T-helper 2 cell treated with Interferon-gamma antibody and Interleukin-4, amounts not matched to agents 5 μg/mL and 100 μg/mL, for 36 hours (primary cell): ENCODE measurements at regions not wholly inside any gene's neighbourhood (a gene's known extent, or its start where the extent isn't known, plus 50 kb on each side); places are given as distances from the start of the nearest gene placed in this dataset.

Experiments
- DNase-seq: peaks from one replicate; pipeline ENCODE4 v3.0.0; 2021; ENCODE audit warnings: low spot score
- H3K27ac Mint-ChIP-seq: one replicate; pipeline ENCODE4 v1.8.0; 2021; ENCODE audit warnings: mild to moderate bottlenecking, mixed read lengths
- H3K27me3 Mint-ChIP-seq: one replicate; pipeline ENCODE4 v1.8.0; 2021; ENCODE audit warnings: low read depth, mixed read lengths
- H3K36me3 Mint-ChIP-seq: one replicate; pipeline ENCODE4 v1.8.0; 2021; ENCODE audit warnings: low read depth, mixed read lengths
- H3K4me1 Mint-ChIP-seq: one replicate; pipeline ENCODE4 v1.8.0; 2021; ENCODE audit warnings: low read depth, mixed read lengths
- H3K4me3 Mint-ChIP-seq: one replicate; pipeline ENCODE4 v1.8.0; 2022; ENCODE audit warnings: mild to moderate bottlenecking, moderate library complexity, mixed read lengths
- H3K9me3 Mint-ChIP-seq: one replicate; pipeline ENCODE4 v1.8.0; 2021; ENCODE audit warnings: mixed read lengths

GRCh38 chr11:92276773-92277172 is 52.2 kb downstream of the FAT3 start:
- no peaks in the 10 kb centered on the region for H3K36me3 Mint-ChIP-seq

GRCh38 chr11:92277871-92278270 is 53.3 kb downstream of the FAT3 start:
- H3K36me3 Mint-ChIP-seq, result no peaks in the 10 kb centered on the region
- no peak overlapping the region for H3K27ac Mint-ChIP-seq
- no peaks in the 10 kb centered on the region for H3K4me1 Mint-ChIP-seq
- H3K27me3 Mint-ChIP-seq, result no peaks in the 10 kb centered on the region
- DNase-seq, result no peak
- H3K9me3 Mint-ChIP-seq, result no peaks in the 10 kb centered on the region
- H3K4me3 Mint-ChIP-seq, result no peak overlapping the region

More at GRCh38 chr11:92276773-92277172, 52.2 kb downstream of the FAT3 start:
- no peaks in the 10 kb centered on the region for H3K27me3 Mint-ChIP-seq
- no peaks in the 10 kb centered on the region for H3K4me1 Mint-ChIP-seq
- DNase-seq, result no peak
- no peaks in the 10 kb centered on the region for H3K9me3 Mint-ChIP-seq
- no peak overlapping the region for H3K4me3 Mint-ChIP-seq
- no peak overlapping the region for H3K27ac Mint-ChIP-seq

GRCh38 chr11:92278791-92279433 is 54.3 kb downstream of the FAT3 start:
- no peak overlapping the region for H3K27ac Mint-ChIP-seq
- no peaks in the 10 kb centered on the region for H3K27me3 Mint-ChIP-seq
- no peak overlapping the region for H3K4me3 Mint-ChIP-seq
- no peaks in the 10 kb centered on the region for H3K36me3 Mint-ChIP-seq
- H3K4me1 Mint-ChIP-seq, result no peaks in the 10 kb centered on the region
- no peak for DNase-seq
- H3K9me3 Mint-ChIP-seq, result no peaks in the 10 kb centered on the region

GRCh38 chr11:92284107-92284506 is 59.5 kb downstream of the FAT3 start:
- DNase-seq, result no peak
- Mint-ChIP-seq H3K4me1 (no peaks in the 10 kb centered on the region), H3K36me3 (no peaks in the 10 kb centered on the region), H3K9me3 (no peaks in the 10 kb centered on the region), H3K4me3 (no peak overlapping the region), H3K27ac (no peak overlapping the region), H3K27me3 (no peaks in the 10 kb centered on the region)

- no peak for DNase-seq
- H3K4me3 Mint-ChIP-seq, result no peak overlapping the region
These were observed 59.9 kb downstream of the FAT3 start for GRCh38 chr11:92284558-92284957.

GRCh38 chr11:92285776-92286175 is 61.2 kb downstream of the FAT3 start:
- Mint-ChIP-seq H3K36me3 (no peaks in the 10 kb centered on the region), H3K27me3 (no peaks in the 10 kb centered on the region), H3K4me3 (no peak overlapping the region), H3K27ac (no peak overlapping the region), H3K9me3 (no peaks in the 10 kb centered on the region), H3K4me1 (no peaks in the 10 kb centered on the region)
- no peak for DNase-seq

More at GRCh38 chr11:92284558-92284957, 59.9 kb downstream of the FAT3 start:
- no peaks in the 10 kb centered on the region for H3K27me3 Mint-ChIP-seq
- no peak overlapping the region for H3K27ac Mint-ChIP-seq
- H3K36me3 Mint-ChIP-seq, result no peaks in the 10 kb centered on the region
- no peaks in the 10 kb centered on the region for H3K4me1 Mint-ChIP-seq
- H3K9me3 Mint-ChIP-seq, result no peaks in the 10 kb centered on the region

- Mint-ChIP-seq H3K4me1 (no peaks in the 10 kb centered on the region), H3K27me3 (no peaks in the 10 kb centered on the region), H3K27ac (no peak overlapping the region)
These were observed 62.1 kb downstream of the FAT3 start for GRCh38 chr11:92286709-92287108.

GRCh38 chr11:92295175-92296137 is 70.8 kb downstream of the FAT3 start:
- no peak overlapping the region for H3K4me3 Mint-ChIP-seq
- DNase-seq, result no peak
- no peak overlapping the region for H3K27ac Mint-ChIP-seq
- H3K27me3 Mint-ChIP-seq, result no peaks in the 10 kb centered on the region
- no peaks in the 10 kb centered on the region for H3K4me1 Mint-ChIP-seq
- no peaks in the 10 kb centered on the region for H3K36me3 Mint-ChIP-seq
- H3K9me3 Mint-ChIP-seq, result no peaks in the 10 kb centered on the region

More at GRCh38 chr11:92286709-92287108, 62.1 kb downstream of the FAT3 start:
- DNase-seq, result no peak
- Mint-ChIP-seq H3K36me3 (no peaks in the 10 kb centered on the region), H3K4me3 (no peak overlapping the region), H3K9me3 (no peaks in the 10 kb centered on the region)

- Mint-ChIP-seq H3K4me3 (no peak overlapping the region), H3K36me3 (no peaks in the 10 kb centered on the region), H3K4me1 (no peaks in the 10 kb centered on the region), H3K9me3 (no peaks in the 10 kb centered on the region), H3K27ac (no peak overlapping the region), H3K27me3 (no peaks in the 10 kb centered on the region)
- DNase-seq, result no peak
These were observed 71.5 kb downstream of the FAT3 start for GRCh38 chr11:92296138-92296515.

GRCh38 chr11:92297567-92298553 is 73.2 kb downstream of the FAT3 start:
- no peaks in the 10 kb centered on the region for H3K4me1 Mint-ChIP-seq
- no peaks in the 10 kb centered on the region for H3K9me3 Mint-ChIP-seq
- no peak overlapping the region for H3K27ac Mint-ChIP-seq
- no peaks in the 10 kb centered on the region for H3K36me3 Mint-ChIP-seq
- no peak for DNase-seq
- no peak overlapping the region for H3K4me3 Mint-ChIP-seq
- no peaks in the 10 kb centered on the region for H3K27me3 Mint-ChIP-seq

GRCh38 chr11:92300876-92301275 is 76.3 kb downstream of the FAT3 start:
- no peak for DNase-seq
- Mint-ChIP-seq H3K9me3 (no peaks in the 10 kb centered on the region), H3K4me3 (no peak overlapping the region), H3K36me3 (no peaks in the 10 kb centered on the region), H3K27me3 (no peaks in the 10 kb centered on the region), H3K4me1 (no peaks in the 10 kb centered on the region), H3K27ac (no peak overlapping the region)

- Mint-ChIP-seq H3K4me1 (no peaks in the 10 kb centered on the region), H3K27me3 (no peaks in the 10 kb centered on the region), H3K27ac (no peak overlapping the region), H3K36me3 (no peaks in the 10 kb centered on the region), H3K4me3 (no peak overlapping the region), H3K9me3 (no peaks in the 10 kb centered on the region)
- no peak for DNase-seq
These were observed 78.2 kb downstream of the FAT3 start for GRCh38 chr11:92302770-92303169.

- DNase-seq, result no peak
- H3K27ac Mint-ChIP-seq, result no peak overlapping the region
- no peaks in the 10 kb centered on the region for H3K36me3 Mint-ChIP-seq
- no peaks in the 10 kb centered on the region for H3K9me3 Mint-ChIP-seq
- no peaks in the 10 kb centered on the region for H3K4me1 Mint-ChIP-seq
- H3K27me3 Mint-ChIP-seq, result no peaks in the 10 kb centered on the region
- no peak overlapping the region for H3K4me3 Mint-ChIP-seq
These were observed 79.7 kb downstream of the FAT3 start for GRCh38 chr11:92304271-92304670.
